GM19025 (cell line): ENCODE measurements at regions not wholly inside any gene's neighbourhood (a gene's known extent, or its start where the extent isn't known, plus 50 kb on each side); places are given as distances from the start of the nearest gene placed in this dataset.

Experiments
- ATAC-seq: cut with Tn5 transposase; IDR thresholded peaks from one replicate; pipeline ENCODE4 v1.9.1; 2021; ENCODE audit warnings: mild to moderate bottlenecking, low read depth, moderate library complexity; ENCODE audit not compliant: unreplicated experiment

DNA sequence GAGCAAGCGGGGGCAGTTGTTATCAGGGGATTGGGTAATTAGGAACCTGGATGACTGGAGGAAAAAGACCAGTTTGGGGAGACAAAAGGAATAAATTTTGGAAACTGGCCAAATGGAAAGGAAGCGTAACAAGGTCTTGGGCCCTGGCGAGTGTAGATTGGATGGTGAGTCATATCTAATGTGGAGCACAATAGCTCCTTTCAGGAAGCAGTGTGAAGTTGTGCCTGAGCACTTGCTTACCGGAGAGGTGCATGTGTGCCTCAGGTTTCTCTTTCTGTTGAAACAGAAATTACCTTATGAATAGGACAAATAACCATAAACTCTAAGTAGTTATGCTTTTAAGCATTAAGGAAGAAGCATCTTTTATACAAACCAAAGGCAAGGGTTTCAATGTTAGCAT, 176.4 kb downstream of the KIF4B start:
- no peak for ATAC-seq

- ATAC-seq = no peak
Observed at GRCh38 chr5:155193029-155193428, 179.5 kb downstream of the KIF4B start.

DNA sequence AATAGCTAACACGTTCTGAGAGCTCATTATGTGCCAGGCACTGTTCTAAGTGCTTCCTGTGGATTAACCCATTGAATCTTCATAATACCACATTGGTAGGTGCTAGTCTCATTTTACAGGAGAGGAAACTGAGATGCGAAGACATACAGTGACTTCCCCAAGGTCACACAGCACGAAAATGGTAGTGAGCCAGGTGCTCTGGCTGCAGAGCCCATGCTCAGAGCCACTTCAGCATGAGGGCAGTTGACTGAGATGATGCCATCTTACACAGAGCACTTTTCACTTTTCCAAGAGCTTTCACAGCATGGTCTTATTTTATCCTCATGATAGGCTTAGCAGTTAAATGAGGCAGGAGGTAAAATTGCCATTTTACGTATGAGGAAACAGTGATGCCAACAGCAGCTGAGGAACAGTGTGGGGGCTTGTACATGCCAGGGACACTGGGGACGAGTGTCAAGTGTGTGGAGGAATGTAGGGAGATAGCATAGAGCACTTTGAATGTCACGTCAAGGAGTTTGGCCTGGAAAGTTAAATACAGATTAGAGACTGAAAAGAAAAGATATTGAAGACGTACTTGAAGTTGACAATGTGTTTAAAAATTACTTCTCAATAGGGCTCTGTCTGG, 180.0 kb downstream of the KIF4B start:
- ATAC-seq = no peak

DNA sequence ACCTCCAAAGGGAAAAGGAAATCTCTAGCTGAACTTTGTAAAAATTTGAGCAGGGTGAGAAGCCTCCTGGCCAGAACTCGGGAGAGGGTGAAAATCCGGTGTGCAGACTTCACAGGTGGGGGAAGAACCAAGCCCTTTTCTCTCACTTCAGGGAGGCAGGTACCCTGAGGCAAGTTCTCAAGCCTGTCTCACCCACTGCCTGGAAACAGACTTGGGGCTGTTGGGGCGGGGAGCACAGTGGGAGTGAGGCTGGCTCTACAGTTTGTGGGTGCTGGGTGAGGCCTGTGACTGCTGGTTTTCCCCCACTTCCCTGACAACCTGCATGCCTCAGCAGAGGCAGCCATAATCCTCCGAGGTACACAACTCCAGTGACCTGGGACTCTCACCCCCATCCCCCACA, 187.1 kb downstream of the KIF4B start:
- ATAC-seq = no peak

GRCh38 chr5:155211764-155212163, 198.2 kb downstream of the KIF4B start:
- no peak for ATAC-seq

- ATAC-seq = no peak
Observed at GRCh38 chr5:155222393-155222792, 208.8 kb downstream of the KIF4B start.

DNA sequence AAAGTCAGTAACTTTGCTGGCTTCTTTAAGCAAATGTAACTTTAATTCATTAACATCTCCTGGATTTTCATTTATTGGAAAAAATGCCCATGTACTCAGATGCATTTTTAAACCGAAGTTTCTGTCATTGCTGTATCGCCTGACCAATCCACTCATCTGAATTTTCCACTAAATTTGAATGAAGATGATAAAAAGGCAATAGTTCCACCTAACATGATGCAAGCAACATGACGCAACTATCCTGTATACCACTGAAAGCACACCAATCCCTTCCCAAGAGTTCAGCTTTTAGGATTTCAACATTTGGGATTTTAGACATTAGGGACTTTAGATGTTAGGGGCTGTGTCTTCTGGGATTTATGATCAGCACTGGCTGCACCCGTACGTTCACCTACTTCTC, 215.6 kb downstream of the KIF4B start:
- no peak for ATAC-seq

DNA sequence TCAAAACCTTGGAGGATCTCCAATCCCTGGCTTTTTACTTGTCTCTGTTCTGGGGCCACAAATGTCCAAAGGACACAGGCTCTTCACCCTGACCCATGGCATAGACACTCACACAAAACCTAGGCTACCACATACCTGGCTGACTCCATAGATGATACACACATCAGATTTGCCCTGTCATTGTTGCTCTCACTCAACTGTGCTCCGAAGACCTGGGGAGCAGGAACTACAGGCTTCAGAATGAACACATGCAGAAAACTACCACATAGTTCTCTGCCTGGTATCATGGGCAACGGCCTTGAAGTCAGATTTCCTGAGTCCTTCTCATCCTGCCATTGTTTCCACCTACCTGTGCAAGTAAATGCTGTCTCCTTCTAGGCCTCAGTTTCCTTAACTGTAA, 226.2 kb downstream of the KIF4B start:
- no peak for ATAC-seq

DNA sequence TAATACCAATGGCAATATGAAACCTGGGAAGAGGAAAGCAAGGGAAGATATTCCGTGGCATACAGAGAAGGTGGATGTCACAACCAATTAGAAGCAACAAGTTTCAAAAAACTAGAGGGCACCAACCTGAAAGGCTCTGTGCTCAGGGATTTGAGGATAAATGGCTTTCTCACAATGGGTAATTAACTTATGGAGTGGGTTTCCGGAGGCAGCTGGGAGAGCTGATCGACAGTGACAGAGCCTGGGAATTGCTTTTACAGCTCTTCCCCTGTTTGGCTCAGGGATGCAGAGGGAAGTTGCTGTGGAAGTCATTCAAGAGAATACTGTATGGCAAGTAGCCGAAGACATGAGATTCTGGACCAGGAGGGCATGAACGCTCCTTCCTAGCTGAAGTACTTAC, 237.0 kb downstream of the KIF4B start:
- no peak for ATAC-seq

GRCh38 chr5:155252025-155252424, 238.5 kb downstream of the KIF4B start:
- ATAC-seq = no peak

DNA sequence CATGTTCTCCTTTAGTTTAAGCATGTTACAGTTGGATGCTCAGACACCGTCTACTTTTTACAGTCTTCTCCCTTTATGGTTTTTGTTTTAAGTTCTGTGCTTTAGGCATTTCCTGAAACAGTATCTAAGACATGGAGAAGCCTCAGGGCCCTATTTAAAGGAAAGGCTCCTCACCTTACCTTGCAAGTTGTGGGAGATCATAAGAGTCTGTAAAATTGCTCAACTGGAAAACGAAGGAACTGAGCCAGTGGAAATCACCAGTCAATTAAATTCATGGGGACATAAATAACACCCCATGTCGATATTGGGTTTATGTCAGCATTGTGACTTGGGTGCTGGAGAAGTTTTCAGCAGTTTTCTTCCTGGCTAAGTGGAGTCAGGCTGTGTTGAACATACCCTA, 239.2 kb downstream of the KIF4B start:
- ATAC-seq = no peak

DNA sequence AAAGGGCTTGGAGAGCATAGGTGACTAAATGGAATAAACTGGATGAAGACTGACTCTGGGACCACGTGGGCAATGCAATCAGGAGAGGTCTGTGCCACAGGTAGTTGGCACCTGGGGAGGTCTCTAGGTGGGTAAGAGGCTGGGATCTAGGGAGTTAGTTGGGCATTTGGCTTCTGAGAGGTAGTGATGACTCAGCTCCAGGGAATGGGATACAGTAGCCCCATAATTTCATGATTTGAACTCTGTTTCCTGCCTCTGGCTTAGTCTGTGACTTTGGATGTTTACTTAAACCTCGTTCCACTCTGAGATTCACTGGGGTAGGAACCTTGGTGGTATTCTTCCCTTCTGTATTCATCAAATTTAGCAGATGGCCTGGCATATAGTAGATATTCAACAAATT, 240.8 kb downstream of the KIF4B start:
- ATAC-seq = no peak

DNA sequence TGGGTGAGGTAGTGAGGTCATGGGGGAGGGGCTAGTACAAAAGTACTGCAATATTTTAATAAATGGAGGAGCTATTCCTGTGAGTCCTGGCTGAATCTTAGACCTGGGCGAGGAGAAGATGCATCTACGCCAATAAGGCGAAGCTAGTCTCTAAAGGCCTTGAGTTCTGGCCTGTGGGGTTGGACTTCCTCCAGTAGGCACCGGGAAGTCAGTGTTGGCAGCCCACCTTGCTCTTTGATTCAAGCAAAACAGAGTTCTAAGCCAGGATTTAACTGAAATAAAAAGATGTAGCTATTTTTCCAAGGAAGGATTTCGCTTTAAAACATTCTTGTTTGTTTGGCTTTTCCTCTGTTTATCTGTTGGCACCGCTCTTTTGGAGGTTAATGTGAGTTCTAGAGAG, 244.6 kb downstream of the KIF4B start:
- no peak for ATAC-seq

DNA sequence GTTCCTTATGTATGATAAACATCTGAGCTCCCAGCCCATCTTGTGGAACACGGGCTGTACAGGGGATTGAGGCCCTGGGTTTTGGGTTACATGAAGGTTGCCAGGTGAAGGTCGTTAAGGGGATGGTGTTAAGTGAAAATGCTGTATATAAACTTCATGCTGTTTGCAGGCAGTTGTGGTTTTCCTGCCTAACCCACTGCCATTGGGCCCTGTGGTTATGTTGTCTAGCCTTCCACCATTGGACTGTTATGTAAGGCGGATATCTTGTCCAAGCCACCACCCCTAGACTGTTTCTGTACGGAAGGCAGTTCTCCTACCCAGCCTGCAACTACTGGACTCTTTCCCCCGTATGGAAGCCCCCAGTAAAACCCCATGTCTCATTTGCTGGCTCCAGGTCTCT, 246.1 kb downstream of the KIF4B start:
- ATAC-seq = no peak

DNA sequence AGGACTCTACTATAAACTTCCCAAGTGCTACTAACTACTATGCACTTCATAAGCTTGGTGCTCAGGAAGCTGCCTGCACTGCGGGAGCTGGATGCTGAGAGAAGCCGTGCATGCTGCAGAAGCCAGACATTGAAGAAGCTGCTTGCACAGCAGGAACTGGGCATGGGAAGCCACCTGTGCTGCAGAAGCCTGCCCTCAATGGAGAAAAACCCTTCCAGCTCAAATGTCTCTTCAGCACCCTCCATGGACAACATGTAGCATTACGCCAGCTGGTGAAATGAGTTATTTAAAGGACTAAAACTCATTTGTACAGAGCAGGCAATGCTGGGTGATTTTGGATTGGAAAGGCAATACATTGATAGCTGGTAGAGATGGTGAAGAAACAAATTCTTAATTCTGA, 247.2 kb downstream of the KIF4B start:
- no peak for ATAC-seq

DNA sequence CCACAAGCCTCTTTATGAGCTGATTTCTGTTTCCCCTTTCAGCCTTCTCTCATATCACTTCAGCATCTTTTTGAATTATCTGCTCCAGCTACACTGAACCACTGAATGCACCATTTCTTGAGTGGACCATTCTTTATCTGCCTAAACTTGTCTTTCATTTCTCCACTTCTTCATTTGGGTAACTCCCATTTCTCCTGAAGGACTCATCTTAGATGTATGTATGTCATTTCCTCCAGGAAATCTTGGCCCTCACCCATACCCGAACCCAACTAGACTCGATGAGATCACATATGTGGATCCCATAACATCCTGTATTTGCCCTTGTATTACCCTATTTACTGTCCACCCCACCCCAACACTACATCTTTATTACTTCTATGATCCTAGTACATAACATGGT, 249.8 kb downstream of the KIF4B start:
- ATAC-seq = no peak

GRCh38 chr5:155264809-155265208, 251.3 kb downstream of the KIF4B start:
- no peak for ATAC-seq

- no peak for ATAC-seq
Observed at GRCh38 chr5:155268770-155269425, 255.3 kb downstream of the KIF4B start.

DNA sequence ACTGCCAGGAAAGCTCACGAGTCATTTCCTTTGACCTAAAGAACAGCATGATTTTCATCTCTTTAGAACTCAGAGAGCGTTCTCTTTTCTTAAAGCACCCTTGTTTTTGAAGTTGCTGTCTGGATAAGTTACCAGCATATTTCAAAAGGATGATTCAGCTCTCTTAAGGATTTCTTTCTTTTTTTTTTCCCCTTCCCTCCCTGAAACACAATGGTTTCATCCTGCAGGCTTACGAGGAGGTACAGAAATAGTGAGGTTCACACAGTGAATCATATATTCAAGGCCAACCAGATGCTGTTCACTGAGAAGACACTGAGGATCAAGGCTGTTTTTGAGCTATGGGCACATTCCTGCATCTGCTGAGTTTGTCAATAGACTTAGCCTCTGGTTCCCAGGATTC, 257.2 kb downstream of the KIF4B start:
- ATAC-seq = no peak

GRCh38 chr5:155274484-155274883, 260.9 kb downstream of the KIF4B start:
- no peak for ATAC-seq

DNA sequence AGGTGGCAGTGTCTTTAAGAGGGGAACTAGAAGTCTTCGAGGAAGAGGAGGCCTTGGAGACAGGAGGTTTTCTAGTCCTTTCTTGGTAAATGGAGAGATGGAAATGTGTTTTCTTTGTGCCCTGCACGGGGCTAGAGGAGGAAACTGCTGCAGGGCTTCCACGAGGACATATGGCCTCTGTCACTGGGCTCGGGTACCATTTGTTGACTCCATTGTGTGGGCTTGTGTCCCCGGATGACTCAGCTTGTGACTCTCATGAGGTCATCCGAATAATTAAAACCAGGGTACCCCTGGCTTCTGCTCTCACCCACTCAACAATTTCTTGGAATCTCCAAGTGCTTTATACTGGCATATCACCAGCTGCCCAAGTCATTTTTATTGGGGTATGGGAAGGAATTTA, 261.7 kb downstream of the KIF4B start:
- ATAC-seq = no peak

DNA sequence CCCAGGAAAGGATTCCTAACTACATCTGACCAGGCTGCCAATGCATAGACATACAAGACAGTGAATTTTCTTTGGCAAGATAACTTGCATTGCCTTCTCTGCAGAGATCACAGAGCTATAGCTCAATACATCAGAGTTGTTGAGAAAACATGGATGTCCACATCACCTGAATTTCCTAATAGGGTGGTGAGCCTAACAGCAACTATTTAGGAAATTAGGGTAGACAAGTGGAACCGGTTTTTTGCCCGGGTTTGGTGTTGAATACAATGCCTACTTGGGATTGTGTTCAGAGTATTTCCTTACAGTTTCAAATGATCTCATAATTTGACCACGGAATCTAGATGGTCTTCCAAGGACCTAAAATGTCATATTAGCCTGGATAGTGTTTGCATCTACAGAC, 262.7 kb downstream of the KIF4B start:
- no peak for ATAC-seq

DNA sequence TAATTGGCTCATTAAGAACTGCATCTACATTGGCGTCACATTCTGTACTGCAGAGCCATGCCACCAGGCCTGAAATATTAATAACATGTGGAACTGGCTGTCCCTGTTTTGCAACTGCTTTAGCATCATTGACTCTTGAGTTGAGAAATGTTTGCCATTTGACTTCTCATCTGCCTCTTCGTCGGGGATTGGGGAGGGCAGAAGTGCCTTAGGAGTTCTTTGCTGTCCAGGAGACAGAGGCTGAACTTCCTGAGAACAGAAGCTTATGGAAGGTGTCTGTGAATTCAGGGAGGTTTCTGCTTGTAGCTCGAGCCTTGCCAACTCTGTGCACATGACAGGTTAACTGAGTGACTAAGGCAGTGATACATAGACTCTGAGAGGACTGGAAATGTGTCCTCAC, 265.0 kb downstream of the KIF4B start:
- no peak for ATAC-seq
